ENCODE measurements at regions not wholly inside any gene's neighbourhood (a gene's known extent, or its start where the extent isn't known, plus 50 kb on each side); places are given as distances from the start of the nearest gene placed in this dataset.

DNA sequence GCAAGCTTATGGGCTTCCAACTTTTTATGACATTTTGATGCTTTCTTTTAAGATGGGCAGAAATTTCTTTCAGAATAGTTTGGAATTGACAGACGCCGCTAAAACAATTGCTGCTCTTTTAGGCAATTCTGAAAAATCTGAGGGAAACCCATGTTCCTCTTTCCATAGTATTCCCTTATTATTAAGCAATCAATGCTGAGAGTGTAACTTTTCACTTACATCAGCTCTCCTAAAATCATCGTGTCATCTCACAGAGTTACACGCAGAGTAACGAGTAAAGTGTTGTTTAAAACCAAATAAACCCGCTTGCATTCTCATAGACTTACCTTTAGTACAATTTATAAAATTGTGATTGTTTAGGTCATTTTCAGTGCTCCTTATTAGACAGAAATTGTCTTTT lies 150.6 kb downstream of the MAF start:
- Histone ChIP-seq H3K9me3 (ENCODE audit: insufficient read depth, low read length) (no peaks in the 10 kb centered on the region), H3K9ac (ENCODE audit: insufficient read length, low read depth) (no peak overlapping the region), H3K4me1 (ENCODE audit: insufficient read depth, insufficient read length) (no peaks in the 10 kb centered on the region), H3K27me3 (ENCODE audit: insufficient read depth, insufficient read length) (no peaks in the 10 kb centered on the region), H3K36me3 (ENCODE audit: insufficient read depth, insufficient read length, low read length) (no peaks in the 10 kb centered on the region), H3K4me3 (ENCODE audit: insufficient read length, low read depth) (no peak overlapping the region)
- TF ChIP-seq YY1 (IDR thresholded peaks at IDR 0.05; ENCODE audit: insufficient read depth, insufficient read length) (no peak), SUZ12 (IDR thresholded peaks at IDR 0.05; ENCODE audit: extremely low read depth, insufficient read depth, insufficient read length) (no peak), ZNF274 (IDR thresholded peaks at IDR 0.05; ENCODE audit: low read depth, low read length) (no peak)
- DNase-seq (ENCODE audit: low read depth, low spot score): no peak

DNA sequence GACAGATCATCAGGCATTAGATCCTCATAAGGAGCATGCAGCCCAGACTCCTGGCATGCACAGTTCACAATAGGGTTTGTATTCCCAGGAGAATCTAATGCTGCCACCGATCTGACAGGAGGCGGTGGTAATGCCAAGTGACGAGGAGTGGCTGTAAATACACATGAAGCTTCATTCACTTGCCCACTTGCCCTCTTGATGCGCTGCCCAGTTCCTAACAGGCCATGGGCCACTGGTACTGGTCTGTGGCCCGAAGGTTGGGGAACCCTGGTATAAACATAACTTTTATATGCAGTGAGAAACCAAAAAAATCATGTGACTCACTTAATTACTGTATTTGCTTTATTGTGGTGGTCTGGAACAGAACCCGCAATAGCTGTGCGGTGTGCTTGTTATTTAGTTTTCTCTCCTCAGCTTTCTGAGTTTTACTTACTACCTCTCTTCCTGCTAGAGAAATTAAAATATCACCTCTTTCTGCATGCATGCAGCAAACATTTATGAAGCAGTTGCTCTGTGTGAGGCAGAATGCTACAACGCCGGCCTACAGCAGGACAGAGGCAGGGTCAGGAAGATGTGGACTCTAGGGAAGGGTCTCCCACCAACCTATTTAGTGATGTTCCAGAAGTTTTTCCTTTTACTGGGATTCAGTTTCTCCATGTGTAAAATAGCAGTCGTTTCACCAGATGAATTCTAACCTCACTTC lies 151.3 kb downstream of the MAF start:
- Histone ChIP-seq H3K9ac (ENCODE audit: insufficient read length, low read depth) (no peak overlapping the region), H3K27me3 (ENCODE audit: insufficient read depth, insufficient read length) (no peaks in the 10 kb centered on the region), H3K36me3 (ENCODE audit: insufficient read depth, insufficient read length, low read length) (no peaks in the 10 kb centered on the region), H3K9me3 (ENCODE audit: insufficient read depth, low read length) (no peaks in the 10 kb centered on the region), H3K4me3 (ENCODE audit: insufficient read length, low read depth) (no peak overlapping the region), H3K4me1 (ENCODE audit: insufficient read depth, insufficient read length) (no peaks in the 10 kb centered on the region)
- no peak for DNase-seq (ENCODE audit: low read depth, low spot score)
- TF ChIP-seq YY1 (IDR thresholded peaks at IDR 0.05; ENCODE audit: insufficient read depth, insufficient read length) (no peak), SUZ12 (IDR thresholded peaks at IDR 0.05; ENCODE audit: extremely low read depth, insufficient read depth, insufficient read length) (no peak), ZNF274 (IDR thresholded peaks at IDR 0.05; ENCODE audit: low read depth, low read length) (no peak)

DNA sequence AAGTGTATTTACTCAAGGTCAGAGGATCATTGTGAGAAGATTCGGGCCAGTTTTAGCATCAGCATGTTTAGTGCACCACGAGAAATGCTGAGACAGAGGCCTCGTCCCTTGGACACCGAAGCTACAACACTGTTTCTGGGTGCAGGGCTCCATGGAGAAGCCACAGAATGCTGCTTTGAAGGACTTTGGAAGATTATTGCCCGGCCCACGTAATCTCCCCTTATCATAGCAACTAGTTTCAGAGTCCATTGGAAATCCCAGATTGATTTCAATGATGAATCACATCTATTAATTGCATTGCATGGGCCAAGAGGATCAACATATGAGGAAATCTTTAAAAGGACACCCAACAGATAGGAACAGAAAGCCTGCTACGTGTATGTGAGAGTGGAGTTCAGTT lies 156.0 kb downstream of the MAF start:
- Histone ChIP-seq H3K9me3 (ENCODE audit: insufficient read depth, low read length) (no peaks in the 10 kb centered on the region), H3K36me3 (ENCODE audit: insufficient read depth, insufficient read length, low read length) (no peaks in the 10 kb centered on the region), H3K9ac (ENCODE audit: insufficient read length, low read depth) (no peak overlapping the region), H3K27me3 (ENCODE audit: insufficient read depth, insufficient read length) (no peaks in the 10 kb centered on the region), H3K4me1 (ENCODE audit: insufficient read depth, insufficient read length) (no peaks in the 10 kb centered on the region), H3K4me3 (ENCODE audit: insufficient read length, low read depth) (no peak overlapping the region)
- TF ChIP-seq SUZ12 (IDR thresholded peaks at IDR 0.05; ENCODE audit: extremely low read depth, insufficient read depth, insufficient read length) (no peak), ZNF274 (IDR thresholded peaks at IDR 0.05; ENCODE audit: low read depth, low read length) (no peak), YY1 (IDR thresholded peaks at IDR 0.05; ENCODE audit: insufficient read depth, insufficient read length) (no peak)
- no peak for DNase-seq (ENCODE audit: low read depth, low spot score)

DNA sequence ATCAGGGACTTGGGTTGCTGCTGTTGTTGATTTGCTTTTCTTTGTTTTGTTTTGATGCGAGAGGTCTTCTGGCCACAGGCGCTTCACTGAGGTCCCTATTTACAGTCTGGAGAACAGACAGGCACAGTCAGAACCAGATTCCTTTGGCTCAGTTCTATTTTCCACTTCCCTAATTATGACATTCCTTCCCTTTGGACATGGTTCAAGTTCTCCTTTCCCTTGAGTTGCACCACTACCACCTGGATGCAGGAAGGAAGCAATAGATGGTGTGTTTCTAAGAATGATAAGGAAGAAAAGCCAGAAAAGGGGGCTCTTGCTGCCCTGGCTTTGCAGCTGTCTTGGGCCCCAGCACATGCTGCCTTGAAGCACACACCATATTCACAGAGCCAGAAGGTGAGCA lies 160.6 kb downstream of the MAF start:
- H3K27me3 ChIP-seq (ENCODE audit: insufficient read depth, insufficient read length): no peaks in the 10 kb centered on the region
- TF ChIP-seq YY1 (IDR thresholded peaks at IDR 0.05; ENCODE audit: insufficient read depth, insufficient read length): no peak
- TF ChIP-seq ZNF274 (IDR thresholded peaks at IDR 0.05; ENCODE audit: low read depth, low read length): no peak
- TF ChIP-seq SUZ12 (IDR thresholded peaks at IDR 0.05; ENCODE audit: extremely low read depth, insufficient read depth, insufficient read length): no peak
- no peaks in the 10 kb centered on the region for H3K36me3 ChIP-seq (ENCODE audit: insufficient read depth, insufficient read length, low read length)
- H3K4me3 ChIP-seq (ENCODE audit: insufficient read length, low read depth): no peak overlapping the region
- H3K4me1 ChIP-seq (ENCODE audit: insufficient read depth, insufficient read length): peaks cover 10% of the 10 kb centered on the region
- H3K9me3 ChIP-seq (ENCODE audit: insufficient read depth, low read length): no peaks in the 10 kb centered on the region
- DNase-seq (ENCODE audit: low read depth, low spot score): no peak
- no peak overlapping the region for H3K9ac ChIP-seq (ENCODE audit: insufficient read length, low read depth)

DNA sequence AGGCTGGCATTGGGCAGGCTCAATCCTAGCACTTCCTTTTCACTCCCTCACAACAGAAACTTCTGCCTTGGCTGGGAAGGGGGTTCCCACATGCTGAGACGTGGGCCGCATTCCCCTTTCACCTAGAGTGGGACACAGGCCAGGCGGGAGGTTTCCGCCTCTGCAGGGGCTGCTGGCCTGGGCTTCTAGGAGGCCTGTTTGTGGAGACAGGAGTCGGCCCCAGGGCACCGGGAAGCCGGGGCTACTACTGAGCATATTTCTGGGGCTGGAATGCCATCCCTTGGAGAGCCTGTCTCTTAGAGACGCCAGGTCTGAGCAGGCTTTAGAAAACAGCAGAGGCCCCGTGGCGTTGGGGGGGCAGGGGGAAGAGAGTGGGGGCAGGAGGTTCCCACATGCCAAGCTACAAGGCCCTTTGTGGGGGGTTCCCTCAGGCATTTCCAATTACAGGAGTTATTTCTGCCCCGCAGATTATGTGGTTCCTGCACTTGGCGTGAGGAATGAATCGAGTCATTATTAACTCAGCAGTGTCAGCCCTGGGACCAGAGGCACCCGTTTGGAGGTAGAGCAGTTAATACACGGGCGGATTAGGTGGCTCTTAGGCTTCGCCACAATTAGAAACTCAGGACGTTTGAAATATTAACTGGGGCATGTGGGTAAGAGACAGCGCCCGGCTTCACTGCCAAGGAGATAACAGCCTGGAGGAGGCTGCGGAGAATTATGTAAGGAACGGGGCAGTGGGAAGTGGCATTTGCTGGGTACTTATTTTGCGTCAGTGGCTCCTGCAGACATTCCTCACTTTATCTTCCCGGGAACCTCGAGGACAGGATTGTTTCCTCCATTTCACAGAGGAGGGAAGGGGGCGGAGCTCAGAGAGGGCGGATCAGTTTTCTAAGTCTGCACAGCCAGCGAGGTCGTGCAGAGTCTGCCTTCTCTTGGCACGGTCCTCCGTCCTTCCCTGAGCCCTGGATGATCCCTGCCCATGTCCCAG lies 162.5 kb downstream of the MAF start:
- peaks cover 10% of the 10 kb centered on the region for H3K4me1 ChIP-seq (ENCODE audit: insufficient read depth, insufficient read length)
- DNase-seq (ENCODE audit: low read depth, low spot score): peak; percentile 48
- peak overlapping the region; percentile 14 for H3K9ac ChIP-seq (ENCODE audit: insufficient read length, low read depth)
- no peaks in the 10 kb centered on the region for H3K36me3 ChIP-seq (ENCODE audit: insufficient read depth, insufficient read length, low read length)
- H3K27me3 ChIP-seq (ENCODE audit: insufficient read depth, insufficient read length): no peaks in the 10 kb centered on the region
- H3K4me3 ChIP-seq (ENCODE audit: insufficient read length, low read depth): peak overlapping the region; percentile 13
- TF ChIP-seq YY1 (IDR thresholded peaks at IDR 0.05; ENCODE audit: insufficient read depth, insufficient read length): no peak
- no peak for TF ChIP-seq SUZ12 (IDR thresholded peaks at IDR 0.05; ENCODE audit: extremely low read depth, insufficient read depth, insufficient read length)
- no peak for TF ChIP-seq ZNF274 (IDR thresholded peaks at IDR 0.05; ENCODE audit: low read depth, low read length)
- H3K9me3 ChIP-seq (ENCODE audit: insufficient read depth, low read length): no peaks in the 10 kb centered on the region

DNA sequence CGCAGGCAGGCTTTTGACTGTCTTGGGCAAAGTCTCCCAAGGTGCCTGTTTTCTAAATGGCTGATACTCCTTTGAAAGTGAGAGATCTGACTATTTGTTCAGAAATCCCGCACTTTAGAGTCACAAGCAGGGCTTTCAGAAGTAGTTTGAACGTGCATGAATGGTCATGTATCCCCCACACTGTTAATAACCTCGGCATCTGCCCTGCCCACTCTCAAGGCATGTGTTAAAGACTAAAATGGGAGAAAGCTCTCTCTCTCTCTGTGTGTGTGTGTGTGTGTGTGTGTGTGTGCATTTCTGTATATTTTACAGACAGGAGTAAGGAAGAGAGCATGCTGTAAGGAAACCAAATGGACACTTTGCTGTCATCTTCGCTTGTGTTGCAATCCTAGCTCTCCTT lies 163.7 kb downstream of the MAF start:
- H3K4me1 ChIP-seq (ENCODE audit: insufficient read depth, insufficient read length): peaks cover 10% of the 10 kb centered on the region
- no peaks in the 10 kb centered on the region for H3K9me3 ChIP-seq (ENCODE audit: insufficient read depth, low read length)
- no peak overlapping the region for H3K4me3 ChIP-seq (ENCODE audit: insufficient read length, low read depth)
- TF ChIP-seq YY1 (IDR thresholded peaks at IDR 0.05; ENCODE audit: insufficient read depth, insufficient read length) (no peak), ZNF274 (IDR thresholded peaks at IDR 0.05; ENCODE audit: low read depth, low read length) (no peak), SUZ12 (IDR thresholded peaks at IDR 0.05; ENCODE audit: extremely low read depth, insufficient read depth, insufficient read length) (no peak)
- DNase-seq (ENCODE audit: low read depth, low spot score): no peak
- no peak overlapping the region for H3K9ac ChIP-seq (ENCODE audit: insufficient read length, low read depth)
- no peaks in the 10 kb centered on the region for H3K27me3 ChIP-seq (ENCODE audit: insufficient read depth, insufficient read length)
- H3K36me3 ChIP-seq (ENCODE audit: insufficient read depth, insufficient read length, low read length): no peaks in the 10 kb centered on the region

DNA sequence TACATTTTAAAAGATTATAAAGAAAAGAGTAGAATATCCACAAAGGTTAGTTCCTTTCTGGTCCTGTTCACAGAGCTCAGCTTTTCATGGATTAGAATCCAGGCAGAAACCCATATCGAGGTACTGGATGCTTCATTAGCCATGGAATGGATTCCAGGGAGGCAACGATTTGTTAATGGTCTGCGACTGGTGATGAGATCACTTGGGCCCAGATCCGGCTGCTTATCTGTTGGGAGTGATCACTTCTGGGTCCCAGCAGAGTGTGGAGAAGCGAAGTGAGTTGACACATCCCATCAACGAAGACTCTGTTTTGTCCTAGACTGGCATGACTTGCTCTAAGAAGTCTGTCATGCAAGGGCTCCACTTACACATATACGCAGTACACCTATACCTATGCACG lies 165.8 kb downstream of the MAF start:
- no peaks in the 10 kb centered on the region for H3K36me3 ChIP-seq (ENCODE audit: insufficient read depth, insufficient read length, low read length)
- no peaks in the 10 kb centered on the region for H3K9me3 ChIP-seq (ENCODE audit: insufficient read depth, low read length)
- no peaks in the 10 kb centered on the region for H3K27me3 ChIP-seq (ENCODE audit: insufficient read depth, insufficient read length)
- peaks cover 13% of the 10 kb centered on the region for H3K4me1 ChIP-seq (ENCODE audit: insufficient read depth, insufficient read length)
- no peak for TF ChIP-seq YY1 (IDR thresholded peaks at IDR 0.05; ENCODE audit: insufficient read depth, insufficient read length)
- no peak for TF ChIP-seq SUZ12 (IDR thresholded peaks at IDR 0.05; ENCODE audit: extremely low read depth, insufficient read depth, insufficient read length)
- TF ChIP-seq ZNF274 (IDR thresholded peaks at IDR 0.05; ENCODE audit: low read depth, low read length): no peak
- H3K4me3 ChIP-seq (ENCODE audit: insufficient read length, low read depth): no peak overlapping the region
- H3K9ac ChIP-seq (ENCODE audit: insufficient read length, low read depth): no peak overlapping the region
- DNase-seq (ENCODE audit: low read depth, low spot score): no peak
